ENCODE measurements at regions not wholly inside any gene's neighbourhood (a gene's known extent, or its start where the extent isn't known, plus 50 kb on each side); places are given as distances from the start of the nearest gene placed in this dataset.

- no peak for TF ChIP-seq CTCF (IDR thresholded peaks at IDR 0.05)
- no peak for TF ChIP-seq POLR2AphosphoS5 (IDR thresholded peaks at IDR 0.05)
- no peak for TF ChIP-seq POLR2A (IDR thresholded peaks at IDR 0.05)
Observed at GRCh38 chr9:111271047-111271446, 59.0 kb downstream of the OR2K2 start.

All from transverse colon (tissue), 4 donors.